Uterus (tissue), 2 donors: ENCODE measurements at regions not wholly inside any gene's neighbourhood (a gene's known extent, or its start where the extent isn't known, plus 50 kb on each side); places are given as distances from the start of the nearest gene placed in this dataset.

ENCODE experiments used
- POLR2A ChIP-seq, 2 donors: fragments of 450-650 bp; IDR thresholded peaks; one replicate each; pipeline ENCODE4 v1.6.1; 2016; ENCODE audit warnings: antibody characterized with exemption in 2 of 2, mild to moderate bottlenecking in 1 of 2, moderate library complexity in 1 of 2
- TF ChIP-seq, protein P1 (sequence below), 4 experiments: fragments of 200-600 bp in 2 of 4; fragments of 450-650 bp in 2 of 4; sonication (generic) in 2 of 4; IDR thresholded peaks; one replicate each; pipeline ENCODE4 v1.5.1; 2016 to 2019; ENCODE audit warnings: antibody characterized with exemption in 4 of 4, mild to moderate bottlenecking in 2 of 4, moderate library complexity in 1 of 4

DNA sequence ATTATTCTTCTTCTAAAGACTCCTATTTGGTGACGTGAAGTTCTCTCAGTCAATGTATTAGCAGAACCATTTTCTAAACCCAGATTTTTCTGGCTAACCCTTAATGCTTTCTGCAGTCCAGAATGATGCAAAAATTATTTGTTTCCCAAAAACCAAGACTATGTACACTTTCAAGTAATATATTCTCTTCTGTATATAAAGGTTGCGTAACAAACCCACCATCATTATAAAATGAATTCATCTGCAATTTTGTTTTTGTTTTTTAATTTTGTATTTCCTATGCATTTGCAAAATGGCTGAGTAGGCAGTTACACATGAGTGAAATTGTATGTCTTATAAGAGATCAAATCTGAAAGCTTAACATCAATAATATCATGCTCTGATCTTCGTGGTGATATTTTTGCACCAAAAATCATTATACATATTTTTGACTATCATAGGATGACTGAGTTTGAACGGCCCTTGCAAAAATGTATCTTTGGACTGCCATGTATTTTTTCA, 593.6 kb downstream of the ZIC1 start:
- TF ChIP-seq, protein P1, sequence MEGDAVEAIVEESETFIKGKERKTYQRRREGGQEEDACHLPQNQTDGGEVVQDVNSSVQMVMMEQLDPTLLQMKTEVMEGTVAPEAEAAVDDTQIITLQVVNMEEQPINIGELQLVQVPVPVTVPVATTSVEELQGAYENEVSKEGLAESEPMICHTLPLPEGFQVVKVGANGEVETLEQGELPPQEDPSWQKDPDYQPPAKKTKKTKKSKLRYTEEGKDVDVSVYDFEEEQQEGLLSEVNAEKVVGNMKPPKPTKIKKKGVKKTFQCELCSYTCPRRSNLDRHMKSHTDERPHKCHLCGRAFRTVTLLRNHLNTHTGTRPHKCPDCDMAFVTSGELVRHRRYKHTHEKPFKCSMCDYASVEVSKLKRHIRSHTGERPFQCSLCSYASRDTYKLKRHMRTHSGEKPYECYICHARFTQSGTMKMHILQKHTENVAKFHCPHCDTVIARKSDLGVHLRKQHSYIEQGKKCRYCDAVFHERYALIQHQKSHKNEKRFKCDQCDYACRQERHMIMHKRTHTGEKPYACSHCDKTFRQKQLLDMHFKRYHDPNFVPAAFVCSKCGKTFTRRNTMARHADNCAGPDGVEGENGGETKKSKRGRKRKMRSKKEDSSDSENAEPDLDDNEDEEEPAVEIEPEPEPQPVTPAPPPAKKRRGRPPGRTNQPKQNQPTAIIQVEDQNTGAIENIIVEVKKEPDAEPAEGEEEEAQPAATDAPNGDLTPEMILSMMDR (IDR thresholded peaks at IDR 0.05) = no peak
- no peak for TF ChIP-seq POLR2A (IDR thresholded peaks at IDR 0.05)
